ENCODE measurements at regions not wholly inside any gene's neighbourhood (a gene's known extent, or its start where the extent isn't known, plus 50 kb on each side); places are given as distances from the start of the nearest gene placed in this dataset.
A peak's percentile ranks its signal among the peaks of the same experiment; 100 is the strongest.

DNA sequence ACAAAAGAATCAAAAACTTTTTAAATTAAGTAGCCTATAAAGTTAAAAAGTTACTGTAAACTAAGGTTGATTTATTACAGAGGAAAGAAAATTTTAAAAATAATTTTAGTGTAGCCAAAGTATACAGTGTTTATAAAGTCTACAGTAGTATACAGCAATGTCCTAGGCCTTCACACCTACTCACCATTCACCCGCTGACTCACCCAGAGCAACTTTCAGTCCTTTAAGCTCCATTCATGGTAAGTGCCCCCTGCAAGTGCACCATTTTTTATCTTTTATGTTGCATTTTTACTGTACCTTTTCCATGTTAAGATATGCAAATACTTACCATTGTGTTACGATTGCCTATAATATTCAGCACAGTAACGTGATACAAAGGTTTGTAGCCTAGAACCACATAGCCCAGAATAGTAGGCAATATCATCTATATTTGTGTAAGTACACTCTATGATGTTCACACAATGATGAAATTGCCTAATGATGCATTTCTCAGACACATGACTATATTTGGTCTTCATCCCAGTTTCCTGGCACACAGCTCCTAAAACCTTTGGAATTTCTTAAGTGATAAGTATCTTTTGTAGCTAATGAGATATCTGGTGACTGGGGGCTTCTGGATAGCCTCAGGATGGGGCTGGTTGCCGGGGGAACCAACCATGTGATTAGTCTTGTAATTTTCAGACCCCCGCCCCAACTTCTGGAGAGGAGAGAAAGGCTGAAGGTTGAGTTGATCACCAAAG, 111.0 kb downstream of the MRPL14 start:
- DNase-seq (ENCODE audit: low spot score) (no peak), FAIRE-seq (no peak)

DNA sequence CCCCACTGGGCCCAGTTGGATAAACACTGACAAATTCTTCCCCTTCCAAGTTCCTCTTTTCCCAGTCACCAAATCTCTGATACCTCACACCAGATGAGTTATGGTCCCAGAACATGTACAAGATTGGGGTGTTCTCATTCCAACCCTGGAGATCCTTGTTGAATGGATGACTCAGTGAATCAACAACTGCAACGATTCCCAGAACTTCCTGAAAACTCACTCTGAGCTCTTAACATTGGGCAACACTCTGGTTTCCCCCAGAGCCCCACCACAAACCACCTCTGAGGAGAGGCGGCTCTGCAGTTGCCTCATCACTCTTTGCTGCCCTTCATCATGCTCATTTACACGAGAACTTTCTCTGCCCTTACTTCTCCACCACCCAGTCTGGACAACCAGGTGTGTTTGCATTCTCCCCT, 115.2 kb downstream of the MRPL14 start:
- DNase-seq (ENCODE audit: low spot score) (peak; percentile 53), FAIRE-seq (no peak)

- DNase-seq (ENCODE audit: low spot score) (no peak), FAIRE-seq (no peak)
Measured at GRCh38 chr6:44011350-44011920, 115.8 kb downstream of the MRPL14 start.

GRCh38 chr6:44010411-44011349, 116.6 kb downstream of the MRPL14 start:
- no peak for FAIRE-seq
- DNase-seq (ENCODE audit: low spot score) = peak; percentile 82

DNA sequence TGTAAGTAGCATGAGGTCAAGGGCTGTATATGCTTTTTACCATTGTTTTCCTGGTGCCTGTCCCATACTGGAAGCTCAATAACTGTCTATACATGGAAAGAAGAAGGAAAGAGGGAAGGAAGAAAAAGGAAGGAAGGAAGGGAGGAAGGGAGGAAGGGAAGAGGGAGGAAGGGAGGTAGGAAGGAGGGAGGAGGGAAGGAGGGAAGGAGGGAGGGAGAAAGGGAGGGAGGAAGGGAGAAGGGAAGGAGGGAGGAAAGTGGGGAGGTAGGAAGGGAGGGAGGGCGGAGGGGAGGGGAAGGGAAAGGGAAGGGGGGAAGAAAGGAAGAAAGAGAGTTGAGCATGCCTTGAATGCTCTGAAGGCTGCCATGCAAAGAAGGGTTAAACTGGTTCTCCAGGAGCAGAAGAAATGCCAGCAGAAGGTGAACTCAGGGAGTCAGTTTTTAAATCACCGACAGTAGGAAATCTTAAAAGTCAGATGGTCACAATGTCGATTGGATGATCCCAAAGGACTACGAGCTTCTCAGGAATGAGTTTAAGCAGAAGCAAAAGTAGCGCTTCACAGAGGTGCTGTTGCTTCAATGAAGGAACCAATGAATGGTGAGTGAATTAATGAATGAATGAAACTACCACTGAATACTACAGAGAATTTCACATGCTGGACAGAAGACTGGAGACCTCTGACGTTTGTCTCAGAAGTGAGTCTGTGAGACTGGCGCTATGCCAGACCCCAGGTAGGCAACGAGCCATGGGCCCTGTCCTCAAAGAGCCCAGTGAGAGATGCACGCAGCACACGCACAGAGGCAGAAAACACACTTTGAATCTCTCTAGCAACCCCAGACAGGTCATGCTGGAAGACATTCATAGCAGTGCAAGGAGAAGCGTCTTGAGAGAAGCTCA, 117.6 kb downstream of the MRPL14 start:
- FAIRE-seq (no peak), DNase-seq (ENCODE audit: low spot score) (no peak)

- DNase-seq (ENCODE audit: low spot score) (no peak), FAIRE-seq (no peak)
Measured at GRCh38 chr6:44008821-44009370, 118.4 kb downstream of the MRPL14 start.

DNA sequence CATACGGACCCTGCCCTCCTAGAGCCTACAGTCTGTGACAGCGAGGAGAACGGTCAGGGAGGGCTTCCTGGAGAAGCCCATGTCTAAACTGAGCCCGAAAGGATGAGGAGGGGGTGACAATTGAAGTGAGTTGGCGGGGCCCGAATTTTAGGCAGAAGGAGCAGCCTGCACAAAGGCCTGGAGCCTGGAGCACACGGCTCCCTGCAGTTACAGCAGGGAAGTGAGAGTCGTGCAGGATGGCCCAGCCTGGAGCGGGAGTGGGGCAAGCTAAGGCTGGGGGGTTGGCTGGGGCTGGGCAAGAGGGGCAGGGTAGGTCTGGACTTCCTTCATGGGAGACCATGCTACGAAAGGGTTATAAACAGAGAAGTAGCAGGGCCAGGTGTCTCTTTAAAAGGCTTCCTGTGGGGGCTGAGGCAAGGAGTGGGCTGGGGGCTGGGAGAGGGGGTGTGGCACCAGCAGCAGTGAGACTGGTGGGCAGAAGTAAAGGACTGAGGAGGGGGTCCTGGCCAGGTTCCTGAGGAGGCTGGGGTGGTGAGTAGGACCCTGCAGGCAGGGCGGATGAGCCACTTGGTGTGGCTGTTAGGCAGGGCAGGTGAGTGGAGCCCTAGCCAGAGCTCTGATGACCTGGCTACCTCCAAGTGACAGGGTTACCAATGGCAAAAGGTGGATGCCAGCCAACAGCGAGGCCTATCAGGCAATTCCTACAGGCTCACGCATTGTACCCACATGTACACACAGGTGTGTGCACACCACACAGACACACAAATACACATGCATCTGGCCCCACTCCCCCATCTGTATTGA, 119.2 kb downstream of the MRPL14 start:
- no peak for DNase-seq (ENCODE audit: low spot score)
- FAIRE-seq = peak; percentile 23

DNA sequence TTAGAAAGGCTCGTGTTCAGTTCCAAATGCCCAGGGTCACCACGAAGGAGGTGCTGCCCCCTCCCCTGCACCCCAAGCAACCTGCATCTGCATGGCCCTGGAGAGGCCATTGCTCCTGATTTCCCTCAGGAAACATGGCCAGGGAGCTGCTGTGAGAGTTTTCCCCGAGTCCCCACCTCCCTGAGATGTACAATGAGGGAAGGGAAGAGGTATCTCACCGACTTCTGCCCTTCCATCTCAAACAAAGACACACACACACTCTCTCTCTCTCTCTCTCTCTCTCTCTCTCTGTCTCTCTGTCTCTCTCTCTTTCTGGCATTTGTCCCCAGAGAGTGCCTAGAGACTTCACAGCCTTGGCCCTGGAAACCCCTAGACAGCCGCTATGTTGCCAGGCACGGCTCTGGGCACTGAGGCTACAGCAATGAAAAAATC, 120.4 kb downstream of the MRPL14 start:
- no peak for FAIRE-seq

GRCh38 chr6:44006123-44006871, 121.0 kb downstream of the MRPL14 start:
- no peak for DNase-seq (ENCODE audit: low spot score)
- FAIRE-seq = no peak

More for the DNA sequence above, 120.4 kb downstream of the MRPL14 start:
- no peak for DNase-seq (ENCODE audit: low spot score)

DNA sequence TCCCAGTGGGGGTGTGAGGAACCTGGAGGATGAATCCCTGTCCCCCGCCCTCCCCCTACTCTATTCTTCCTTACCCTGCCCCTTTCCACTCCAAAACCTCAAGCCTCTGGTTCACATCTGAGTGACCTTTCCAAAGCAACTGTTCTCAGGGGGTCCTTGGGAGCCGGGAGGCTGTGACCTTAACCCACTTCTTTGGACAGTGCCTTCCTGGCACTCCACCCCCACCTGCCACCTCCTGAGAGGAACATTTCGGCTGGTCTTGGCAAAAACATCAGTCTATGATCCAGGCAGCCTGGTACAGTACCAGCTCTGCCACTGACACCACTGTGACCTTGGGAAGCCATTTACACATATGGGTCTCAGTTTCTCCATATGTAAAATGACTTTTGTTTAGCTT, 121.7 kb downstream of the MRPL14 start:
- DNase-seq (ENCODE audit: low spot score) = no peak
- no peak for FAIRE-seq

DNA sequence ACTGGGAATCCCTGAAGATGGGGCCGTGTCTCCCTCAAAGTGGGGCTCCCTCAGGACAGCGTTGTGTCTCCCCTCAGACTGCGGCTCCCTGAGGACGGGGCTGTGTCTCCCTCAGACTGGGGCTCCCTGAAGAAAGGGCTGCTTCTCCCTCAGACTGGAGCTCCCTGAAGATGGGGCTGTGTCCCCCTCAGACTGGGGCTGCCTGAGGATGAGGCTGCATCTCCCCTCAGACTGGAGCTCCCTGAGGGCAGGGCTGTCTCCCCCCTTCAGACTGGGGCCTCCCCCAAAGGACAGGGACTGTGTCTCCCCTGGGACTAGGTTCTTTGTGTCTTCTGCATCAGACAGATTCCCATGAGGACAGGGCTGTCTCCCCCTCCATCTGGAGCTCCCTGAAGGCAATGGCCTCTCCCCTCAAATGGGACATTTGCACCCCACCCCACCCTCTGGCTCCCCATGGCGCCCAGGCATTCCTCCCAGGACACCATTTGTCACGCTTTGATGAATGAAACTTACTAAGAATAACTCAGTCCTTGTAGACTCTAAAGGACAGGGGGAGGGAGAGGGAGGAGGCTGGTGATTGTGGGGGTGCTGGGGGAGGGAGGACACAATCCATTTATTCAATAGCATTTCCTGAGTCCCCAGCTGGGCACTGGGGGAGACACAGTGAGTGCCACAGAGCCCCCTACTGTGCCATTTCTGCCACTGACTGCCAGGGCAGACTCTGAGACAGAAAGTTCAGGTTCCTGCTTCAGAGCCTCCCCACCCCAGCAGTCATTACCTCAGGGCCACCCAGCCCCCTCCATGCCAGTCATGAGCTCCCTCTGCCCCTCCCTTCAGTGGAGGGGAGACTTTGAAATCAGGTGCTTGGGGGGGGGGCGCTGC, 122.4 kb downstream of the MRPL14 start:
- FAIRE-seq (no peak), DNase-seq (ENCODE audit: low spot score) (no peak)

GRCh38 chr6:44004136-44004535, 123.1 kb downstream of the MRPL14 start:
- no peak for DNase-seq (ENCODE audit: low spot score)
- FAIRE-seq = no peak

- no peak for FAIRE-seq
- no peak for DNase-seq (ENCODE audit: low spot score)
Measured at GRCh38 chr6:44003345-44004061, 123.7 kb downstream of the MRPL14 start.

GRCh38 chr6:44002593-44003344, 124.5 kb downstream of the MRPL14 start:
- no peak for FAIRE-seq
- DNase-seq (ENCODE audit: low spot score) = peak; percentile 86

GRCh38 chr6:44002067-44002592, 125.1 kb downstream of the MRPL14 start:
- DNase-seq (ENCODE audit: low spot score) = no peak
- FAIRE-seq = no peak

GRCh38 chr6:44001318-44002066, 125.8 kb downstream of the MRPL14 start:
- no peak for DNase-seq (ENCODE audit: low spot score)
- FAIRE-seq = no peak

Measured in urothelium cell line (cell line).